Gastroesophageal sphincter (tissue), 3 donors: ENCODE measurements at regions not wholly inside any gene's neighbourhood (a gene's known extent, or its start where the extent isn't known, plus 50 kb on each side); places are given as distances from the start of the nearest gene placed in this dataset.

Experiments used
- EP300 ChIP-seq: sonication (generic); formaldehyde crosslinking; IDR thresholded peaks from one replicate; pipeline ENCODE4 v1.6.1; 2017; ENCODE audit warnings: antibody characterized with exemption, mild to moderate bottlenecking
- POLR2A ChIP-seq, 2 donors: fragments of 450-650 bp; IDR thresholded peaks; one replicate each; pipeline ENCODE4 v1.6.1; 2017; ENCODE audit warnings: antibody characterized with exemption in 2 of 2, mild to moderate bottlenecking in 2 of 2, moderate library complexity in 1 of 2
- TF ChIP-seq, protein P1 (sequence below), 4 experiments: fragments of 200-600 bp in 2 of 4; fragments of 450-650 bp in 2 of 4; sonication (generic) in 1 of 4; IDR thresholded peaks; one replicate each; pipeline ENCODE4 v1.5.1; 2017 to 2019; ENCODE audit warnings: antibody characterized with exemption in 4 of 4, mild to moderate bottlenecking in 2 of 4, moderate library complexity in 2 of 4

DNA sequence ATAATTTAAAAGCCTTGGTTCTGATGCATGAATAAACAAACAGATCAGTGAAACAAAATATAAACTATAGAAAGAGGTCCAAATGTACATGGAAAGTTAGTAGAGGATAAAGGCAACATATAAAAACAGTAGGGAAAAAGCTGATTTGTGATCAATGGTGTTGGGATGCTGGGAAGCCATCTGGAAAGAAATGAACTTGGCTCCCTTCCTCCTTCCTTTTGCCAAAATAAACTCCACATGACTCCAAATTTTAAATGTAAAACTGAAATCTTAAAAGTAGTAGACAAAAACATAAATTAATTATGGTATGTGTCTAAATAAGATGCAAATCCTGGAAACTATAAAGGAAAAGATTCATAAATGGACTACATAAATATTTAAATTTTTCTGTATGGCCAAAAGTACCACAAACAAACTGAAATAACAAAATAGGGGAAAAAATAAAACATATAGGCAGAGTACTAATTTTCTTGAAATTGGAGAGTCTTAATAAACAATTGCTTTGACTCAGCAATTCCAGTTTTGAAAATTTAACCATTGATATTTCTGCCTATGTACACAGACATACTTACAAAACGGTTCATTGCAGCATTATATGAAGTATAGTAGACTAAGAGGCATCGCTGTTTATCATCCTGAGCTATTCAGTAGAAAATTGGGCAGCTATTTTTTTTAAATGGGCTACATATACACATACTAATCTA, 77.0 kb upstream of the TRIM24 start:
- TF ChIP-seq, protein P1, sequence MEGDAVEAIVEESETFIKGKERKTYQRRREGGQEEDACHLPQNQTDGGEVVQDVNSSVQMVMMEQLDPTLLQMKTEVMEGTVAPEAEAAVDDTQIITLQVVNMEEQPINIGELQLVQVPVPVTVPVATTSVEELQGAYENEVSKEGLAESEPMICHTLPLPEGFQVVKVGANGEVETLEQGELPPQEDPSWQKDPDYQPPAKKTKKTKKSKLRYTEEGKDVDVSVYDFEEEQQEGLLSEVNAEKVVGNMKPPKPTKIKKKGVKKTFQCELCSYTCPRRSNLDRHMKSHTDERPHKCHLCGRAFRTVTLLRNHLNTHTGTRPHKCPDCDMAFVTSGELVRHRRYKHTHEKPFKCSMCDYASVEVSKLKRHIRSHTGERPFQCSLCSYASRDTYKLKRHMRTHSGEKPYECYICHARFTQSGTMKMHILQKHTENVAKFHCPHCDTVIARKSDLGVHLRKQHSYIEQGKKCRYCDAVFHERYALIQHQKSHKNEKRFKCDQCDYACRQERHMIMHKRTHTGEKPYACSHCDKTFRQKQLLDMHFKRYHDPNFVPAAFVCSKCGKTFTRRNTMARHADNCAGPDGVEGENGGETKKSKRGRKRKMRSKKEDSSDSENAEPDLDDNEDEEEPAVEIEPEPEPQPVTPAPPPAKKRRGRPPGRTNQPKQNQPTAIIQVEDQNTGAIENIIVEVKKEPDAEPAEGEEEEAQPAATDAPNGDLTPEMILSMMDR (IDR thresholded peaks at IDR 0.05): no peak
- TF ChIP-seq EP300 (no peak), POLR2A (IDR thresholded peaks at IDR 0.05) (no peak)
